ENCODE measurements at regions not wholly inside any gene's neighbourhood (a gene's known extent, or its start where the extent isn't known, plus 50 kb on each side); places are given as distances from the start of the nearest gene placed in this dataset.

GRCh38 chr12:34218193-34219045 is 196.1 kb downstream of the ALG10 start:
- TF ChIP-seq CTCF (IDR thresholded peaks at IDR 0.05; ENCODE audit: low read length) (peak; percentile 85), EZH2 (IDR thresholded peaks at IDR 0.05; ENCODE audit: borderline replicate concordance, low read length) (no peak)
